VCaP (cell line): ENCODE measurements at regions not wholly inside any gene's neighbourhood (a gene's known extent, or its start where the extent isn't known, plus 50 kb on each side); places are given as distances from the start of the nearest gene placed in this dataset.

Source experiments
- H3K27ac ChIP-seq: fragments of 450-650 bp; 2 replicates; pipeline ENCODE4 v1.5.1; 2017
- CTCF ChIP-seq: fragments of 450-650 bp; conservative IDR thresholded peaks from 2 replicates; pipeline ENCODE4 v1.5.1; 2017; ENCODE audit warnings: mild to moderate bottlenecking, moderate library complexity

GRCh38 chrX:16488959-16489358 lies 161.0 kb upstream of the S100G start:
- no peak overlapping the region for H3K27ac ChIP-seq
- no peak for TF ChIP-seq CTCF

- TF ChIP-seq CTCF, result no peak
- no peak overlapping the region for H3K27ac ChIP-seq
These were observed 158.5 kb upstream of the S100G start for GRCh38 chrX:16491461-16491860.

GRCh38 chrX:16496175-16496574 lies 153.8 kb upstream of the S100G start:
- H3K27ac ChIP-seq, result no peak overlapping the region
- TF ChIP-seq CTCF, result no peak

GRCh38 chrX:16511796-16512776 lies 137.9 kb upstream of the S100G start:
- no peak for TF ChIP-seq CTCF
- no peak overlapping the region for H3K27ac ChIP-seq

GRCh38 chrX:16516232-16516876 lies 133.6 kb upstream of the S100G start:
- H3K27ac ChIP-seq, result no peak overlapping the region
- TF ChIP-seq CTCF, result no peak

DNA sequence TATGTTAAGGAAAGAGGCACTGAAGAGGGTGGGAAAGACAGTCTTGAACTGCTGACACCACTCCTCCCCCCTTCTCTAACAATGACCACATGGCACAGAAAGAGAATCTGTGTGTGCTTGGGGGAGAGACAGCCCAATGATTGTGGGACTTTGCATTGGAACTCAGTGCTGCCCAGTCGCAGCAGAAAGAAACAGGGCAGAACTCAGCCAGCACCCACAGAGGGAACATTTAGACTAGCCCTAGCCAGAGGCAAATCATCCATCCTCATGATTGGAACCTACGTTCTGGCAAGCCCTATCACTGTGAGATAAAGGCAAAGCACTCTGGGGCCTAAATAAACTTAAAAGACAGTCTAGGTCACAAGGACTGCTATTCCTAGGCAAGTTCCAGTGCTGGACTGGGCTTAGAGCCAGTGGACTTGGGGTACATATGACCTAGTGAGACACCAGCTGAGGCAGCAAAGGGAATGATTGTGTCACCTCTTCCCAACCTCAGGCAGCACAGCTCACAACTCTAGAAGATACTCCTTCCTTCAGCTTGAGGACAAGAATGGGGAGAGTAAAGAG lies 132.8 kb upstream of the S100G start:
- no peak overlapping the region for H3K27ac ChIP-seq
- no peak for TF ChIP-seq CTCF

DNA sequence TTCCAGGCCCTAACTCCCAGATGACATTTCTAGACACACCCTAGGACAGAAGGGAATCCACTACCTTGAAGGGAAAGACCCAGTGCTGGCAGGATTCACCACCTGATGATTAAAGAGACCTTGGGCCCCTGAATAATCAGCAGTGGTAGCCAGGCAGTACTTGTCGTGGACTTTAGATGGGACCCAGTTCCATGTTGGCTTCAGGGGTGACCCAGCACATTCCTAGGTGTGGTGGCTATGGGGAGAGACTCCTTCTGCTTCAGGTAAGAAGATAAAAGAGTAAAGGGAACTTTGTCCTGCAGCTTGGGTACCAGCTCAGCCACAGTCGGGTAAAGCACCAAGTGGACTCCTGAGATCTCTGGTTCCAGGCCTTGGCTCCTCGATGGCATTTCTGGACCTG lies 131.8 kb upstream of the S100G start:
- TF ChIP-seq CTCF, result no peak
- no peak overlapping the region for H3K27ac ChIP-seq
